Fibroblast of pulmonary artery (primary cell): ENCODE measurements at regions not wholly inside any gene's neighbourhood (a gene's known extent, or its start where the extent isn't known, plus 50 kb on each side); places are given as distances from the start of the nearest gene placed in this dataset.
"Not testable (repeated sequence)": the region's sequence is repeated elsewhere in the genome, so short reads cannot be mapped to it uniquely, and the experiment has no call there.

Experiments
- DNase-seq: peaks from one replicate; pipeline ENCODE4 v3.0.0-alpha.2; 2010; ENCODE audit warnings: low read depth
- H3K4me3 ChIP-seq: replicated peaks from 2 replicates; pipeline ENCODE4 v1.5.1; 2011; ENCODE audit warnings: low read depth, mild to moderate bottlenecking, control low read depth, low read length, moderate library complexity
- TF ChIP-seq, protein P1 (sequence below): IDR thresholded peaks from 2 replicates; pipeline ENCODE4 v1.5.1; 2011; ENCODE audit warnings: mild to moderate bottlenecking, control low read depth, low read length, inconsistent platforms; ENCODE audit errors: missing control alignments

DNA sequence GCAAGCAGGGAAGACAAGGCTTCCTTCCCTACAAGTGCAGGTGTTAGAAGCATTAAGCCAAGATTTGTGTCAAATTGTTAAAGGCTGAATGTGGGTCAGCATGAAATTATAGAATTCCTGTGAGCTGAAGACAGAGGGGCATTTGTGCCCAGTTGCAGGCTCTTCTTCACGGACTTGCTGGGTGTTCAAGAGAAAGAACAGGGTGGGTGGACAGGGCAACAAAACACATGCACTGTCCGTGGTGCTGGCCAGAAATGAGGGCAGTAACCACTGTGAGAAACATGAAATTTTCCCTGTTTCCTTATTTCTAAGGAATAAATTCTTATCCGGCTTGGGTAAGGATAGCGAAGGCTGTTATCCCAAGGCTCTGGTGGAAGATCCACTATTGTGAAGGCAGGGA is 579.5 kb upstream of the HTR1E start:
- no peak for DNase-seq
- H3K4me3 ChIP-seq = no peak overlapping the region
- TF ChIP-seq, protein P1, sequence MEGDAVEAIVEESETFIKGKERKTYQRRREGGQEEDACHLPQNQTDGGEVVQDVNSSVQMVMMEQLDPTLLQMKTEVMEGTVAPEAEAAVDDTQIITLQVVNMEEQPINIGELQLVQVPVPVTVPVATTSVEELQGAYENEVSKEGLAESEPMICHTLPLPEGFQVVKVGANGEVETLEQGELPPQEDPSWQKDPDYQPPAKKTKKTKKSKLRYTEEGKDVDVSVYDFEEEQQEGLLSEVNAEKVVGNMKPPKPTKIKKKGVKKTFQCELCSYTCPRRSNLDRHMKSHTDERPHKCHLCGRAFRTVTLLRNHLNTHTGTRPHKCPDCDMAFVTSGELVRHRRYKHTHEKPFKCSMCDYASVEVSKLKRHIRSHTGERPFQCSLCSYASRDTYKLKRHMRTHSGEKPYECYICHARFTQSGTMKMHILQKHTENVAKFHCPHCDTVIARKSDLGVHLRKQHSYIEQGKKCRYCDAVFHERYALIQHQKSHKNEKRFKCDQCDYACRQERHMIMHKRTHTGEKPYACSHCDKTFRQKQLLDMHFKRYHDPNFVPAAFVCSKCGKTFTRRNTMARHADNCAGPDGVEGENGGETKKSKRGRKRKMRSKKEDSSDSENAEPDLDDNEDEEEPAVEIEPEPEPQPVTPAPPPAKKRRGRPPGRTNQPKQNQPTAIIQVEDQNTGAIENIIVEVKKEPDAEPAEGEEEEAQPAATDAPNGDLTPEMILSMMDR = no peak

DNA sequence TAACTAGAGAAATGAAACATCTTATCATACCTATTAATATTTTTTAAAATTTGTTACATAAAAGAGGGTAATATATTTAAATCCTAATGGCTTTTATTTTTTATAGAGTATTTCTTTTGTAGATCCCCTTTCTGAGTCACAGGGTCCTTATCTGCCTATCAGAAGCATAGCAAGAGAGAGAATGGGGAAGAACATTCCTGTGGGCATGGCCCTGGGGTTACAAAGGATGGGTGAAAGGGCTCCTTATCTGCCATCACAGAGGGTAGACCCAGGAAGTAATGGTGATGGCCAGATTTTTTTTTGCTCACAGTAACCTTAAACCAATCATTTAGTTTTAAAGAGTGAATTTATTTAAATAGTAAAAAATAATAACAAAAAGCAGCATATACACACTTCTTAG is 582.1 kb upstream of the HTR1E start:
- H3K4me3 ChIP-seq = no peak overlapping the region
- no peak for DNase-seq
- TF ChIP-seq, protein P1 = no peak

DNA sequence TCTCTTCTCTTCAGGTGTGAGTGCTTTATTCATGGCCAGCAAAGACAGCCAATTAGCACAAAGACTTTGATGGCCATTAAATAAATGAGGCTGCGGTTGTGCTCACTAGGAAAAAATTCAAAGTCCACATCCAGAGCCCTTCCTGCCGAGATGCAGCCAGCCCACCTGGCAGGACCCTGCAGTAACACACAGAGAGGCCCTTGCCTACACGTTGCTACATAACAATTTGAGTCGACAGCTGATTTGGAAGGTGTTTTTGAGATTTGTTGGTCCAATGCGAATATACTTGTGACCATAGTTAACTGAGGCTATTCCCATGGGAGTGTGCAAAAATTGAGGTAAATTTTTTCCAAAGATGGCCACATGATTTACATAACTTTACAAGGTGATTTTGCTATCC is 605.4 kb upstream of the HTR1E start:
- DNase-seq = no peak
- TF ChIP-seq, protein P1 = no peak
- no peak overlapping the region for H3K4me3 ChIP-seq

DNA sequence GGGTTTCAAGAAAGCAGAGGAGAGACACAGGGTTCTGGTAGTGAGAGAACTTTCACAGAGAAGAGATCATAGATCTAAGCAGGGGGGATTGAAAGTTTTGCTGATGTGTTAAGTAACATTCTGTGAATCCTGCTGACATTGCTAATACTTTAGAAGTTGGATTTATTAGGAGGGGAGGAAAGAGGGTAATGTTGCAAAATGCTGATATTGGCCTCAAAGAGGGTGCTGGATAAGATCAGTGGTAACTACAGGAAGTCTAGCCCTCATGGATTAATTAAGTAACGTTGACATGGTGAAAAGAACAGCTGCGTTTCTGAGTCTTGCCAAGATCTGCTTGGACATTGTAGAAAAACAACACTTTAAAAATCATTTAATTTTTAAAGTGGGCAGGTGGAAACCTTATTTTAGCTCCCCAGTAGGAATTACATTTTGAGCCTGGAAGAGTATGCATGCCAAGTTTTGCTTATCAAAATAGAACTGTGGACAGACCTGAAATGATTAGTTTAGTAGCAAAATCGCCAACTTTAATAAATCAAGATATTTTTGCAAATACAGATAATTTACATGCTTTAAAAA is 606.0 kb upstream of the HTR1E start:
- TF ChIP-seq, protein P1 = no peak
- DNase-seq = no peak

DNA sequence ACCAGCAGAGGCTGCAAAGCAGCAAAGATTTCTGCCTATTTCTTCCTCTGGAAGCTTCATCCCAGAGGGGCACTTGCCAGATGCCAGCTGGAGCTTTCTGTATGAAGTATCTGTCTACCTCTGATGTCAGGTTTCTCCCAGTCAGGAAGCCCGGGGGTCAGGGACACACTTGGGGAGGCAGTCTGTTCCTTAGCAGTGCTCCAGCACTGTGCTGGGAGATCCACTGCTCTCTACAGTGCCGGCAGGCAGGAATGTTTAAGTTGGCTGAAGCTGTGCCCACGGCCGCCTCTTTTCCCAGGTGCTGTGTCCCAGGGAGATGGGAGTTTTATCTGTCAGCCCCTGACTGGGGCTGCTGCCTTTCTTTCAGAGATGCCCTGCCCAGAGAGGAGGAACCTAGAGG is 631.1 kb upstream of the HTR1E start:
- no peak for DNase-seq
- no peak overlapping the region for H3K4me3 ChIP-seq
- TF ChIP-seq, protein P1 = no peak

More for the DNA sequence above, 606.0 kb upstream of the HTR1E start:
- no peak overlapping the region for H3K4me3 ChIP-seq

DNA sequence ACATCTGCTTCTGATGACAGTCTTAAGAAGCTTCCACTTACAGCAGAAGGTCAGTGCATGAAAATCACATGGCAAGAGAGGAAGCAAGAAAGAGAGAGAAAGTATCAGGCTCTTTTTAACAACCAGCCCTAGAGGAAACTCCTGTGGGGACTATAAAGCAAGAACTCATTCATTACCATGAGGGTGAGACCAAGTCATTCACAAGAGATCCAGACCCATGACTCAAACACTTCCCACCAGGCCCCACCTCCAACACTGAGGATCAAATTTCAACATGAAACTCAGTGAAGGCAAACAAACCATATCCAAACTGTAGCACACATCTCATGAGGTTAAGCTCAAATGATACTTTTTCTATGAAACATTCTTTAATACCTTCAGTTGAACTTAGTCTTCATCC is 643.2 kb upstream of the SYNCRIP start:
- H3K4me3 ChIP-seq = no peak overlapping the region
- TF ChIP-seq, protein P1 = no peak
- no peak for DNase-seq

DNA sequence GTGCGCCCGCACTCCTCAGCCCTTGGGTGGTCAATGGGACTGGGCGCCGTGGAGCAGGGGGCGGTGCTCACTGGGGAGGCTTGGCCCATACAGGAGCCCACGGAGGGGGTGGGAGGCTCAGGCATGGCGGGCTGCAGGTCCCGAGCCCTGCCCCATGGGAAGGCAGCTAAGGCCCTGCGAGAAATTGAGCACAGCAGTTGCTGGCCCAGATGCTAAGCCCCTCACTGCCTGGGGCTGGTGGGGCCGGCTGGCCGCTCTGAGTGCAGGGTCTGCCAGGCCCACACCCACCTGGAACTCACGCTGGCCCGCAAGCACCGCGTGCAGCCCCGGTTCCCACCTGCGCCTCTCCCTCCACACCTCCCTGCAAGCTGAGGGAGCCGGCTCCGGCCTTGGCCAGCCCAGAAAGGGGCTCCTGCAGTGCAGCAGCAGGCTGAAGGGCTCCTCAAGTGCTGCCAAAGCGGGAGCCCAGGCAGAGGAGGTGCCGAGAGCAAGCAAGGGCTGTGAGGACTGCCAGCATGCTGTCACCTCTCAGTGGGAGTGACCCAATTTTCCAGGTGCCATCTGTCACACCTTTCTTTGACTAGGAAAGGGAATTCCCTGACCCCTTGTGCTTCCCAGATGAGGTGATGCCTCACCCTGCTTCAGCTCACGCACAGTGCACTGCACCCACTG is 642.3 kb upstream of the SYNCRIP start:
- DNase-seq, H3K4me3 ChIP-seq: not testable (repeated sequence)

DNA sequence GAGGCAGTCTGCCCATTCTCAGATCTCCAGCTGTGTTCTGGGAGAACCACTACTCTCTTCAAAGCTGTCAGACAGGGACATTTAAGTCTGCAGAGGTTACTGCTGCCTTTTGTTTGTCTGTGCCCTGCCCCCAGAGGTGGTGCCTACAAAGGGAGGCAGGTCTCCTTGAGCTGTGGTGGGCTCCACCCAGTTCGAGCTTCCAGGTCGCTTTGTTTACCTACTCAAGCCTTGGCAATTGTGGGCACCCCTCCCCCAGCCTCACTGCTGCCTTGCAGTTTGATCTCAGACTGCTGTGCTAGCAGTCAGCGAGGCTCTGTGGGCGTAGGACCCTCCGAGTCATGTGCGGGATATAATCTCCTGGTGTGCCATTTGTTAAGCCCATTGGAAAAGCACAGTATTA is 640.9 kb upstream of the SYNCRIP start:
- DNase-seq, H3K4me3 ChIP-seq: not testable (repeated sequence)
